HUES6 (cell line): ENCODE measurements at regions not wholly inside any gene's neighbourhood (a gene's known extent, or its start where the extent isn't known, plus 50 kb on each side); places are given as distances from the start of the nearest gene placed in this dataset.
"Not testable (repeated sequence)": the region's sequence is repeated elsewhere in the genome, so short reads cannot be mapped to it uniquely, and the experiment has no call there.

Experiments
- H3K27ac ChIP-seq: 2 replicates; pipeline ENCODE4 v1.7.0; 2013; ENCODE audit warnings: low read depth, mild to moderate bottlenecking, low read length, inconsistent platforms
- H3K27me3 ChIP-seq: 2 replicates; pipeline ENCODE4 v1.6.1; 2013; ENCODE audit warnings: low read length; ENCODE audit not compliant: control insufficient read depth, insufficient read depth
- H3K36me3 ChIP-seq: 2 replicates; pipeline ENCODE4 v1.6.1; 2013; ENCODE audit warnings: low read length; ENCODE audit not compliant: control insufficient read depth, insufficient read depth
- H3K4me1 ChIP-seq: 2 replicates; pipeline ENCODE4 v1.6.1; 2013; ENCODE audit warnings: low read length; ENCODE audit not compliant: control insufficient read depth, insufficient read depth
- H3K4me3 ChIP-seq: 2 replicates; pipeline ENCODE4 v1.5.1; 2013; ENCODE audit warnings: low read depth, low read length
- H3K9ac ChIP-seq: one replicate; pipeline ENCODE4 v1.6.1; 2013; ENCODE audit warnings: mild to moderate bottlenecking, low read length
- H3K9me3 ChIP-seq: 2 replicates; pipeline ENCODE4 v1.6.1; 2013; ENCODE audit warnings: low read depth, low read length; ENCODE audit not compliant: control insufficient read depth, insufficient read depth

- H3K36me3 ChIP-seq, H3K4me3 ChIP-seq, H3K9me3 ChIP-seq, H3K27me3 ChIP-seq: not testable (repeated sequence)
- peak overlapping the region; percentile 54 for H3K9ac ChIP-seq
- H3K27ac ChIP-seq = peak overlapping the region; percentile 92; the same call in 1 of the 2 replicates
- H3K4me1 ChIP-seq = peaks cover 41% of the 10 kb centered on the region
Observed at GRCh38 chr3:72028307-72028706, 243.4 kb upstream of the PROK2 start.

- Histone ChIP-seq H3K27ac (peak overlapping the region; percentile 92; the same call in 1 of the 2 replicates), H3K4me1 (peaks cover 35% of the 10 kb centered on the region), H3K9ac (peak overlapping the region; percentile 54), H3K9me3 (peaks cover 12% of the 10 kb centered on the region; the same call in 1 of the 2 replicates)
- H3K36me3 ChIP-seq, H3K4me3 ChIP-seq, H3K27me3 ChIP-seq: not testable (repeated sequence)
Observed at GRCh38 chr3:72027728-72028127, 242.8 kb upstream of the PROK2 start.

GRCh38 chr3:72022027-72022426 lies 237.1 kb upstream of the PROK2 start:
- H3K9me3 ChIP-seq = peaks cover 31% of the 10 kb centered on the region; the same call in 1 of the 2 replicates
- H3K36me3 ChIP-seq = peaks cover 6% of the 10 kb centered on the region; the same call in 1 of the 2 replicates
- peak overlapping the region; percentile 27 for H3K9ac ChIP-seq
- H3K4me1 ChIP-seq = peaks cover 17% of the 10 kb centered on the region
- no peak overlapping the region; the same call in 1 of the 2 replicates for H3K27ac ChIP-seq
- H3K27me3 ChIP-seq = no peaks in the 10 kb centered on the region
- H3K4me3 ChIP-seq = no peak overlapping the region

GRCh38 chr3:72021531-72021930 lies 236.6 kb upstream of the PROK2 start:
- no peak overlapping the region for H3K4me3 ChIP-seq
- peaks cover 6% of the 10 kb centered on the region; the same call in 1 of the 2 replicates for H3K36me3 ChIP-seq
- no peaks in the 10 kb centered on the region for H3K27me3 ChIP-seq
- peaks cover 31% of the 10 kb centered on the region; the same call in 1 of the 2 replicates for H3K9me3 ChIP-seq
- H3K27ac ChIP-seq = no peak overlapping the region; the same call in 1 of the 2 replicates
- H3K9ac ChIP-seq = no peak overlapping the region
- peaks cover 17% of the 10 kb centered on the region for H3K4me1 ChIP-seq

GRCh38 chr3:72018343-72018984 lies 233.5 kb upstream of the PROK2 start:
- Histone ChIP-seq H3K9ac (peak overlapping the region; percentile 7), H3K4me1 (peaks cover 17% of the 10 kb centered on the region), H3K4me3 (no peak overlapping the region)

GRCh38 chr3:72017935-72018334 lies 233.0 kb upstream of the PROK2 start:
- H3K4me3 ChIP-seq = no peak overlapping the region
- peaks cover 17% of the 10 kb centered on the region for H3K4me1 ChIP-seq
- H3K27me3 ChIP-seq = no peaks in the 10 kb centered on the region
- H3K9me3 ChIP-seq = peaks cover 21% of the 10 kb centered on the region
- H3K36me3 ChIP-seq = 0 out of 2 replicates have a peak, but pooled peaks cover 4% of the 10 kb centered on the region
- peak overlapping the region; percentile 79; the same call in 1 of the 2 replicates for H3K27ac ChIP-seq
- H3K9ac ChIP-seq = peak overlapping the region; percentile 7

More at GRCh38 chr3:72018343-72018984, 233.5 kb upstream of the PROK2 start:
- Histone ChIP-seq H3K27me3 (no peaks in the 10 kb centered on the region), H3K27ac (peak overlapping the region; percentile 79; the same call in 1 of the 2 replicates), H3K9me3 (peaks cover 21% of the 10 kb centered on the region), H3K36me3 (0 out of 2 replicates have a peak, but pooled peaks cover 4% of the 10 kb centered on the region)

GRCh38 chr3:72017311-72017710 lies 232.4 kb upstream of the PROK2 start:
- Histone ChIP-seq H3K27me3 (no peaks in the 10 kb centered on the region), H3K36me3 (0 out of 2 replicates have a peak, but pooled peaks cover under 1% of the 10 kb centered on the region), H3K9ac (no peak overlapping the region), H3K27ac (no peak overlapping the region), H3K9me3 (peaks cover 14% of the 10 kb centered on the region), H3K4me3 (no peak overlapping the region), H3K4me1 (peaks cover 17% of the 10 kb centered on the region)

- Histone ChIP-seq H3K27ac (no peak overlapping the region), H3K9ac (no peak overlapping the region), H3K4me1 (peaks cover 13% of the 10 kb centered on the region), H3K36me3 (no peaks in the 10 kb centered on the region; the same call in 1 of the 2 replicates), H3K4me3 (no peak overlapping the region), H3K9me3 (peaks cover 4% of the 10 kb centered on the region; the same call in 1 of the 2 replicates), H3K27me3 (no peaks in the 10 kb centered on the region)
Observed at GRCh38 chr3:72015463-72015862, 230.5 kb upstream of the PROK2 start.

GRCh38 chr3:72013084-72013483 lies 228.1 kb upstream of the PROK2 start:
- Histone ChIP-seq H3K36me3 (no peaks in the 10 kb centered on the region; the same call in 1 of the 2 replicates), H3K27me3 (no peaks in the 10 kb centered on the region), H3K9ac (no peak overlapping the region), H3K4me3 (no peak overlapping the region), H3K27ac (no peak overlapping the region), H3K4me1 (peaks cover 4% of the 10 kb centered on the region), H3K9me3 (peaks cover 6% of the 10 kb centered on the region)

GRCh38 chr3:72012363-72012762 lies 227.4 kb upstream of the PROK2 start:
- no peak overlapping the region for H3K9ac ChIP-seq
- H3K4me3 ChIP-seq = no peak overlapping the region
- H3K9me3 ChIP-seq = peaks cover 8% of the 10 kb centered on the region
- H3K4me1 ChIP-seq = no peaks in the 10 kb centered on the region
- H3K27ac ChIP-seq = no peak overlapping the region
- H3K36me3 ChIP-seq = no peaks in the 10 kb centered on the region; the same call in 1 of the 2 replicates
- H3K27me3 ChIP-seq = no peaks in the 10 kb centered on the region

- no peak overlapping the region for H3K27ac ChIP-seq
- no peak overlapping the region for H3K4me3 ChIP-seq
- H3K36me3 ChIP-seq = peaks cover 3% of the 10 kb centered on the region; the same call in 1 of the 2 replicates
- no peaks in the 10 kb centered on the region for H3K27me3 ChIP-seq
- no peaks in the 10 kb centered on the region for H3K4me1 ChIP-seq
- peaks cover 15% of the 10 kb centered on the region for H3K9me3 ChIP-seq
- no peak overlapping the region for H3K9ac ChIP-seq
Observed at GRCh38 chr3:72011485-72011884, 226.5 kb upstream of the PROK2 start.
